ENCODE measurements at regions not wholly inside any gene's neighbourhood (a gene's known extent, or its start where the extent isn't known, plus 50 kb on each side); places are given as distances from the start of the nearest gene placed in this dataset.
"Not testable (repeated sequence)": the region's sequence is repeated elsewhere in the genome, so short reads cannot be mapped to it uniquely, and the experiment has no call there.

GRCh38 chrX:65902011-65902410 lies 137.9 kb downstream of the VSIG4 start:
- no peaks in the 10 kb centered on the region for H3K9me3 Mint-ChIP-seq
- no peak overlapping the region for H3K4me3 ChIP-seq (ENCODE audit: low read length)
- no peaks in the 10 kb centered on the region for H3K36me3 ChIP-seq (ENCODE audit: insufficient read depth, low read length)
- H3K27me3 Mint-ChIP-seq, result peaks cover 0 to 8% of the 10 kb centered on the region in 2 donors
- POLR2A ChIA-PET, result no interaction called here
- no peak overlapping the region for H3K27ac ChIP-seq (ENCODE audit: low read depth, low read length)
- H3K4me3 Mint-ChIP-seq, result no peak overlapping the region
- no peaks in the 10 kb centered on the region for H3K9me3 ChIP-seq (ENCODE audit: low read length)
- no peak overlapping the region for H3K27ac Mint-ChIP-seq
- H3K27me3 ChIP-seq (ENCODE audit: insufficient read depth, low read length, poor library complexity, severe bottlenecking), result no peaks in the 10 kb centered on the region
- CTCF ChIA-PET, result no interaction called here
- no peak for DNase-seq
- peaks cover 17 to 28% (median 22%) of the 10 kb centered on the region in 3 donors for H3K4me1 Mint-ChIP-seq
- peaks cover 0 to 2% (median 0%) of the 10 kb centered on the region in 3 donors for H3K36me3 Mint-ChIP-seq
- H3K4me1 ChIP-seq (ENCODE audit: insufficient read depth, low read length), result no peaks in the 10 kb centered on the region

DNA sequence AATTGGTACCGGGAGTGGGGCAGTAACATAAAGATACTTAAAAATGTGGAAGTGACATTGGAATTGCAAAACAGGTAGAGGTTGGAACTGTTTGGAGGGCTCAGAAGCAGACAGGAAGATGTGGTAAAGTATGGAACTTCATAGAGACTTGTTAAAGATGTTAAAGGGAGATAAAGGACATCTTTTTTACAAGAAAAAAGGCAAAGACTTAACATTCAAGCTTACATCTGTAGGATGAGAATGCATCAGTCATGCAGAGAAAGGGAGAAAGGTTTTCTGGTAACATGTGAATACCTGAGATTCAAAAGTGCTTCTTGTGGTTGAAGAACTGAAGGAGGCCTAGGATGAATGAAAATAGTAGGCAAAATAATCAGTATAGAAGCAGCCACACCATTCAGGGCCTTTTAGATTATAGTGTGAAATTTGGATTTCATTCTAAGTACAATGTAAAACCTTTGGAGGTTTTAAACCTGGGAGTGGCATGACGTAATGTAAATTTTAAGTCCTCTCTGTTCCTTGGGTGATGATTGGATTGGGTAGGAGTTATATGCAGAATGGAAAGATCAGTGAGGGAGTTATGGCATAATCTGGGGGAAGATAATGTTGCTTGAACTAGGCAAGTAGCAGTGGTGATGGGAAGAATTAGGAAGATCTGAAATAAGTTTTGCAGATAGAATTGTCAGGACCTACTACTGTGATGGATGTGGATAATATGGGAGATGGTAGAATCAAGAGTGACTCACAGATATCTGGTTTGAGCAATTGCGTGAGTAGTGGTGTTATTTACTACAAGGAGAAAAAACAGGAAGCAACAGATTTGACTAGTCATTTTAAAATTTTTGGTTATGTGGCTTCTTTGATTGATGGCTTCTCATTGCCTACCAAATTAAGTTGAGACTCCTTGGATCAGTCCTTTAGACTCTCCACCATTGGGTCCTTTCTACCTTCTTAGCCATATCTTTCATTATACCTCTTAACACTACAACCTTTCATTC lies 138.7 kb downstream of the VSIG4 start:
- Mint-ChIP-seq H3K4me3 (no peak overlapping the region), H3K27ac (peak overlapping the region in 1 of 8 donors; percentile 20), H3K36me3 (peaks cover 0 to 2% (median 0%) of the 10 kb centered on the region in 3 donors), H3K27me3 (peaks cover 0 to 11% of the 10 kb centered on the region in 2 donors), H3K9me3 (no peaks in the 10 kb centered on the region), H3K4me1 (peaks cover 17 to 28% (median 22%) of the 10 kb centered on the region in 3 donors)
- no peak for DNase-seq
- Histone ChIP-seq H3K27ac (ENCODE audit: low read depth, low read length) (no peak overlapping the region), H3K4me1 (ENCODE audit: insufficient read depth, low read length) (no peaks in the 10 kb centered on the region), H3K27me3 (ENCODE audit: insufficient read depth, low read length, poor library complexity, severe bottlenecking) (no peaks in the 10 kb centered on the region), H3K4me3 (ENCODE audit: low read length) (no peak overlapping the region), H3K36me3 (ENCODE audit: insufficient read depth, low read length) (no peaks in the 10 kb centered on the region), H3K9me3 (ENCODE audit: low read length) (no peaks in the 10 kb centered on the region)
- ChIA-PET CTCF (no interaction called here), POLR2A (no interaction called here)

DNA sequence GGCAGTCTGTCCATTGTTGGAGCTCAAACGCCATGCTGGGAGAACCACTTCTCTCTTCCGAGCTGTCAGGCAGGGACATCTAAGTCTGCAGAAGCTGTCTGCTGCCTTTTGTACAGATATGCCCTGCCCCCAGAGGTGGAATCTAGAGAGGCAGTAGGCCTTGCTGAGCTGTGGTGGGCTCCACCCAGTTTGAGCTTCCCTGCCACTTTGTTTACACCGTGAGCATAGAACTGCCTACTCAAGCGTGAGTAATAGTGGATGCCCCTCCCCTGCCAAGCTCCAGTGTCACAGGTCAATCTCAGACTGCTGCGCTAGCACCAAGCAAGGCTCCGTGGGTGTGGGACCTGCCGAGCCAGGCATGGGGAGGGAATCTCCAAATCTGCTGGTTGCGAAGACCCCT lies 145.7 kb downstream of the VSIG4 start:
- Mint-ChIP-seq H3K4me3 (peak overlapping the region in 4 of 7 donors; percentile 5 to 40 (median 29)), H3K27me3 (peaks cover 0 to 14% of the 10 kb centered on the region in 2 donors), H3K27ac (peak overlapping the region in 4 of 8 donors; percentile 14 to 70 (median 36)), H3K36me3 (peaks cover 0 to 5% (median 0%) of the 10 kb centered on the region in 3 donors), H3K4me1 (peaks cover 37 to 40% (median 37%) of the 10 kb centered on the region in 3 donors), H3K9me3 (no peaks in the 10 kb centered on the region)
- Histone ChIP-seq H3K9me3 (ENCODE audit: low read length) (no peaks in the 10 kb centered on the region), H3K4me1 (ENCODE audit: insufficient read depth, low read length) (no peaks in the 10 kb centered on the region), H3K36me3 (ENCODE audit: insufficient read depth, low read length) (no peaks in the 10 kb centered on the region), H3K4me3 (ENCODE audit: low read length) (no peak overlapping the region), H3K27me3 (ENCODE audit: insufficient read depth, low read length, poor library complexity, severe bottlenecking) (no peaks in the 10 kb centered on the region), H3K27ac (ENCODE audit: low read depth, low read length) (no peak overlapping the region)
- DNase-seq, result peak in 4 of 5 donors; percentile 1 to 57 (median 21)
- POLR2A ChIA-PET, result no interaction called here
- CTCF ChIA-PET, result interaction anchor here (1.6 kb wide), 1 partner anchor 29 kb away, joined by 4 read pairs; no protein-coding TSS in a partner anchor

DNA sequence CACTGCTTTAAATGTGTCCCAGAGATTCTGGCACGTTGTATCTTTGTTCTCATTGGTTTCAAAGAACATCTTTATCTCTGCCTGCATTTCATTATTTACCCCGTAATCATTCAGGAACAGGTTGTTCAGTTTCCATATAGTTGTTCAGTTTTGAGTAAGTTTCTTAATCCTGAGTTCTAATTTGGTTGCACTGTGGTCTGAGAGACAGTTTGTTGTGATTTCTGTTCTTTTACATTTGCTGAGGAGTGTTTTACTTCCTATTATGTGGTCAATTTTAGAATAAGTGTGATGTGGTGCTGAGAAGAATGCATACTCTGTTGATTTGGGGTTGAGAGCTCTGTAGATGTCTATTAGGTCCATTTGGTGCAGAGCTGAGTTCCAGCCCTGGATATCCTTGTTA lies 148.1 kb downstream of the VSIG4 start:
- peak overlapping the region in 5 of 7 donors; percentile 10 to 46 (median 34) for H3K4me3 Mint-ChIP-seq
- H3K4me3 ChIP-seq (ENCODE audit: low read length); H3K27ac ChIP-seq (ENCODE audit: low read depth, low read length); H3K27me3 ChIP-seq (ENCODE audit: insufficient read depth, low read length, poor library complexity, severe bottlenecking); POLR2A ChIA-PET; DNase-seq; H3K9me3 ChIP-seq (ENCODE audit: low read length); H3K4me1 ChIP-seq (ENCODE audit: insufficient read depth, low read length); H3K9me3 Mint-ChIP-seq; H3K36me3 ChIP-seq (ENCODE audit: insufficient read depth, low read length); CTCF ChIA-PET; H3K36me3 Mint-ChIP-seq: not testable (repeated sequence)
- H3K27me3 Mint-ChIP-seq, result peaks cover 0 to 16% of the 10 kb centered on the region in 2 donors
- peaks cover 37 to 40% (median 37%) of the 10 kb centered on the region in 3 donors for H3K4me1 Mint-ChIP-seq
- peak overlapping the region in 5 of 8 donors; percentile 5 to 67 (median 22) for H3K27ac Mint-ChIP-seq

GRCh38 chrX:65888150-65888549 lies 151.7 kb downstream of the VSIG4 start:
- H3K27me3 Mint-ChIP-seq, result peaks cover 0 to 13% of the 10 kb centered on the region in 2 donors
- H3K27me3 ChIP-seq (ENCODE audit: insufficient read depth, low read length, poor library complexity, severe bottlenecking); DNase-seq; H3K4me3 ChIP-seq (ENCODE audit: low read length); H3K36me3 Mint-ChIP-seq; H3K27ac Mint-ChIP-seq; CTCF ChIA-PET; H3K4me1 ChIP-seq (ENCODE audit: insufficient read depth, low read length); H3K9me3 ChIP-seq (ENCODE audit: low read length); H3K4me3 Mint-ChIP-seq; POLR2A ChIA-PET; H3K36me3 ChIP-seq (ENCODE audit: insufficient read depth, low read length); H3K27ac ChIP-seq (ENCODE audit: low read depth, low read length); H3K9me3 Mint-ChIP-seq: not testable (repeated sequence)
- H3K4me1 Mint-ChIP-seq, result peaks cover 27 to 30% (median 29%) of the 10 kb centered on the region in 3 donors

DNA sequence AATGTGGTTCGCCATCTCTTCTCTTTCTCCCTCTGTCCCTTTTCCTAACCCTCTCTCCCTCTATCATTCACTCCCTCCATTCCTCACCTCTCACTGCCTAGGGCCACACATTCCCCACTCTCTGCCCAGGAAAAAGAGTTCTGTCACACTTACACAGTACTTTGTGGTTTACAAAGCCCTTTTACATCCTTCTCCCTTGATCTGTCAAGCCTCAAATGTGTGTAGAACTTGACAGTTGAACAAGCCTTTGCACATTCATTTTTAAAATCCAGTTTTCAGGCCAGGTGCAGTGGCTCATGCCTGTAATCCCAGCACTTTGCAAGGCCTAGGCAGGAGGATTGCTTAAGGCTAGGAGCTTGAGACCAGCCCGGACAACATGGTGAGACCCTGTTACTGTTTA lies 156.3 kb downstream of the VSIG4 start:
- Histone ChIP-seq H3K27me3 (ENCODE audit: insufficient read depth, low read length, poor library complexity, severe bottlenecking) (no peaks in the 10 kb centered on the region), H3K27ac (ENCODE audit: low read depth, low read length) (no peak overlapping the region), H3K36me3 (ENCODE audit: insufficient read depth, low read length) (no peaks in the 10 kb centered on the region), H3K9me3 (ENCODE audit: low read length) (no peaks in the 10 kb centered on the region), H3K4me1 (ENCODE audit: insufficient read depth, low read length) (no peaks in the 10 kb centered on the region), H3K4me3 (ENCODE audit: low read length) (no peak overlapping the region)
- POLR2A ChIA-PET, result no interaction called here
- CTCF ChIA-PET, result no interaction called here
- H3K4me3 Mint-ChIP-seq, result no peak overlapping the region
- H3K27me3 Mint-ChIP-seq, result peaks cover 0 to 6% of the 10 kb centered on the region in 2 donors
- no peaks in the 10 kb centered on the region for H3K9me3 Mint-ChIP-seq
- DNase-seq, result no peak
- peaks cover 8 to 18% (median 13%) of the 10 kb centered on the region in 3 donors for H3K4me1 Mint-ChIP-seq
- H3K27ac Mint-ChIP-seq, result peak overlapping the region in 2 of 8 donors; percentile 0 to 19
- H3K36me3 Mint-ChIP-seq, result peaks cover 0 to 3% (median 0%) of the 10 kb centered on the region in 3 donors

GRCh38 chrX:65879977-65880799 lies 159.7 kb downstream of the VSIG4 start:
- Mint-ChIP-seq H3K27me3 (peaks cover 0 to 8% of the 10 kb centered on the region in 2 donors), H3K4me1 (peaks cover 10 to 26% (median 25%) of the 10 kb centered on the region in 3 donors), H3K27ac (peak overlapping the region in 1 of 8 donors; percentile 30), H3K4me3 (no peak overlapping the region), H3K36me3 (peaks cover 0 to 3% (median 0%) of the 10 kb centered on the region in 3 donors), H3K9me3 (peaks cover 0 to 2% (median 0%) of the 10 kb centered on the region in 5 donors)
- ChIA-PET CTCF (no interaction called here), POLR2A (no interaction called here)
- DNase-seq, result no peak
- Histone ChIP-seq H3K9me3 (ENCODE audit: low read length) (no peaks in the 10 kb centered on the region), H3K4me3 (ENCODE audit: low read length) (no peak overlapping the region), H3K27ac (ENCODE audit: low read depth, low read length) (no peak overlapping the region), H3K4me1 (ENCODE audit: insufficient read depth, low read length) (no peaks in the 10 kb centered on the region), H3K36me3 (ENCODE audit: insufficient read depth, low read length) (no peaks in the 10 kb centered on the region), H3K27me3 (ENCODE audit: insufficient read depth, low read length, poor library complexity, severe bottlenecking) (no peaks in the 10 kb centered on the region)
